ENCODE measurements at regions not wholly inside any gene's neighbourhood (a gene's known extent, or its start where the extent isn't known, plus 50 kb on each side); places are given as distances from the start of the nearest gene placed in this dataset.
"Not testable (repeated sequence)": the region's sequence is repeated elsewhere in the genome, so short reads cannot be mapped to it uniquely, and the experiment has no call there.

DNA sequence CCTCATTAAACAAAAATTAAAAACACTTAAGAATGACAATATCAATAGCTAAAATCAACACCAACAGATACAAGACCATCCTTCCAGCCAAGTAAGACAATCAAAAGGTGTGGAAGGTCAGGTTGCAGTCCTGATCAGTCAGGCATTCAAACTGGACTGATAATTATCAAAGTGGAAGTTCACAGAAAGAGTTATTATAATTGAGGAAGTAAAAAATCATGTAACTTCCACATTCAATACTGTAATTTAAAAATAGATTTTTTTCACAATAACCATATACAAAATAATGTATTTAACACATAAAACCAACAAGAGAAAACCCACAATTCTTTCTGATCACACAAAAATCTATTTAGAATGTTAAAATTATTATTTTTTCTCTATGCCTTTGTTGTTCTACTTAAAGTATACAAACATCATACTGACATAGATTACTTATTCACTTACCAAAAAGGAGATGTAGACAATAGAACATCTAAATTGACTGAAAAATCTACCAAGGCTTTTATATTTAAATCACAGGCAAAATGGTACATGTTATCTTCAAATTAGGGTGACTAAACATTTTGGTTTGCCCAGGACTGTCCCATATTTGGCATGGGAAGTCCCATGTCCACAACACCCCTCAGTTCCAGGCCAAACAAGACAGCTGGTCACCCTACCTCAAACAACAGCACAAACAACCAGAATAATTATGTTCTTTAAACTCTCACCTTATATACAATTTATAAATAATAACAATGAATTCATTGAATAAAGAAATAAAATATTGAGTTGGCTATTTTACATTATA lies 142.5 kb upstream of the SLC24A2 start:
- DNase-seq = no peak

DNA sequence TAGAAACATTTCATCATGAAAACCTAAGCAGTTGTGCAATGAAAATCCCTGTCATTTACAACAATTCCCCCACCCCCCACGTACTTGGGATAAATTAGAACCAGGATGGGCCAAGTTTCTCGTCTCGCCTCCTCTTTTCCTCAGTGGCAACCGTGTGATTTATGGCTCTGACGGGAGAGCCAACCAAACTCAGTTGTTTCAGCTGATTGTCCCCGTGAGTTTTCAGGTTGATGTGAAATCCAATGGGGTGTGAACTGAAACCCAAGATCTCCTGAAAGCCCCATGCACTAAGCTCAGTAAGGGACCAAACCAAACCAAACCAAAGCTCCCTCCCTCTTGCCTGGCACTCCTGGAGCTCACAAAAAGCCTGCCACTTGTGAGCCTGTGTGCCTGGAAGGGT lies 138.7 kb upstream of the SLC24A2 start:
- no peak for DNase-seq

DNA sequence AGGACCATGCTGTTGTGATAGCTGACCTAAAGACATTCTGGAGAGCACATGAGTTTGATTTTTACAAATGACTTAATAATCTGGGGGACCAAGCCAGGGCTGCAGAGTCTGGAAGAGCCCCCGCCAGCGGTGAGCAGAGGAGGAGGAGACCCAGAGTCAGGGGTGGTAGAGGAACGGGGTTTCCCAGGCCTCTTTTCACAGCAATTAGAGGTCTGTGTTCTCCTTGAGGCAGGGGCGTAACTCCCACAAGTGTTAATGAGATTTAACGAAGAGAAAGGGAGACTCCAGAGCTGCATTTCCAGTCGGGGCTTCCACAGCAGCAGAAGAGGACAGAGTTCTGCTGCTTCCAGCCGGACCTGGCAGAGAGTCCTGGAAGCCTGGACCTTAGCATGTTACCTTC lies 137.9 kb upstream of the SLC24A2 start:
- no peak for DNase-seq

- DNase-seq = peak; percentile 63
Measured at GRCh38 chr9:19925674-19926503, 137.1 kb upstream of the SLC24A2 start.

DNA sequence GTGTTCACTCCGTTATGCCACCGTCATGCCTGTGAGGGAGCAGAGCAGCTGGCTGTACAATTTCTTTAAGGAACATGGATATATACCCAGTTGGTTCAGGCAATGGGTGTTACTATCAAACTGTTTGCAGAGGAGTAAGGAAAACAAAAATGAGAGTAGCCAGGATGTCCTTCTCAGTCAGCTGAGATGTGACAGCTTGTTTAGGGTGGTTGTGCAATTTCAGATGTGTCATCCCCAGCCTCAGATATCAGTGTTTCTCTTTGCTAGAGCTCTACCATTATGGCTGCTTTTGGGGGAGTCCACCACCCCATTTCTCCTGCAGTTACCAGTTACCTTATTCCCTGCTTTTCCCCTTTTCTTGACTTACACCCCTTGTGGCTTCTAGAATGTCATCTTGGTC lies 135.2 kb upstream of the SLC24A2 start:
- no peak for DNase-seq

DNA sequence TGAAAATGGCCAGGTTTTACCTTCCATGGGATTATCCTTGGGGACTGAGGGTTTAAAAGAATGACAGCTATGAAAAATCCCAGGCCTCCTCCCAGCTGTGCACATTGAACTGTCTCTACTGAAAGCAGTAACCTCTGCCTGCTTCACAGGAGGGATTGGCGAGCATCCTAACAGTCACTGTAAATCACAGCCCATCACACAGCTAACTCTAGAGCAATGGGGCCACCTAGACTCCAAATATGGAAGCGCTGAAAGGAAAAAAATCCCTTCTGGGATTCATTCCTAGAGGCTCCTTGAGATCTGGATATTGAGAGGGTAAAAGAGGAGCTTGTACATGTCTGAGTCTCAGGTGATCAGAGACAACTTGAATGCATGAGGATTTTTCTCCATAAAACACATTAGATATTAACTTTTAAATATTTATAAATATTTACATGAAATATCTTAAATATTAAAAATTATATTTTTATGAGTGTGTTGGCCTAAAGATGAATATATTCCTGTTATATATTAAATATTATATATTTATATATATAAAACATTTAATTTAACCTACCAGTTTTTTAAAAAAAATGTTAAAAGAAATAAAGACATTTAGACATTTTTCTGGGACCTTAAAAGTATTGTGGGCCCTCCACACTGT lies 133.8 kb upstream of the SLC24A2 start:
- peak; percentile 27 for DNase-seq

DNA sequence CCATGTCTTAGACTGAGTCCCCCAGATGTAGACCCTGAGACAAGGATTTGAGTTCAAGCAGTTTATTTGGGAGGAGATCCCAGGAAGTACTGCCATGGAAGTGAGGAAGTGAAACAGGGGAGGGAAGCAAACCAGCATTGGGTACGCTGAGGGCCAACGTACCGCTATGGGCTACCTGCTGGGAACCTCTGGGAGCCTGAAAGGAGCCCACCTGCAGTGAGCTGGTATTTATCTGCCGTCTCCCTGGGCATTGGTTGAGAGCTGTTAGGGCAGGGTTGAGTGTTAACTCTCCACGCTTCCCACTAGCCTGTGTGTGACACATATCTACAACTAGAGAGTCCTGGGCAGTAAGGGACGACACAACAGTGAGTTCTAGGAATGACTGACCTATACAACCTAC lies 131.6 kb upstream of the SLC24A2 start:
- DNase-seq = no peak

DNA sequence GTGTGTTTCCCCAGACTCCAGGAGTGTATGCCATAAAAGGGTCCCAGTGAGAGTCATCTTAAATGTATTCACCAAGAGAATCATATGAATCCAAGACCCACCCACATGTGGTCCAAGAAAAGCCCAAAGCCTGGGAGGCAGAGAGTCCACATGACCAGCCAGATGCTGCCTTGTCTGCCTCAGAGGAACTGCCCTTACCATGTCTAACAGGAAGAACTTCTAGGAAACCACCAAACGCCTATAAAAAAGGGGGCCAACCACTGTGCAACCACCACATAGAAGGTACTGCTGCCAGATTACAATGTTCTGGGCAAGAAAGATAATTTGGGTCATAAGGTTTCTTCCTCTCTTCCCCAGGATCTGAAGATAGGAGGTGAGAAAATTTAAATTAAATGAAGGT lies 129.8 kb upstream of the SLC24A2 start:
- no peak for DNase-seq

DNA sequence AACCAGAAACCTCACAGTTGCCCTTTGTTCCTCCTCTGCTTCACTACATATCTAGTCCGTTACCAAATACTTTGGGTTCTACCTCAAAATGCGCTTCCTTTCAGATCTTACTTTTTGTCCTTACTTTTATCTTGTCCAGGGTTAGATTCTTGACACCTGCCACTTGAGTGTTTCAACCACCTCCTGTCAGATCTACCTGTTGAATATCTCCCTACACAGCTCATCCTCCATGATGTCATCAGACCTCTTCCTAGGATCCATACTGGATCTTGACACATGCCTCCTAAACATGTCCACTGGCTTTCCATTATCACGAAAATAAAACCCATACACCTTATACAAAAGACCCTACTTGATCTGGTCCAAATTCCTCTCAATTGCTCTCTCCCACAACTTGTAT lies 125.2 kb upstream of the SLC24A2 start:
- DNase-seq = no peak

- no peak for DNase-seq
Measured at GRCh38 chr9:19913151-19913550, 124.3 kb upstream of the SLC24A2 start.

GRCh38 chr9:19903076-19903475 lies 114.2 kb upstream of the SLC24A2 start:
- no peak for DNase-seq

- no peak for DNase-seq
Measured at GRCh38 chr9:19901586-19901985, 112.7 kb upstream of the SLC24A2 start.

- no peak for DNase-seq
Measured at GRCh38 chr9:19896161-19896560, 107.3 kb upstream of the SLC24A2 start.

- not testable (repeated sequence) for DNase-seq
Measured at GRCh38 chr9:19895578-19895977, 106.7 kb upstream of the SLC24A2 start.

GRCh38 chr9:19895006-19895405 lies 106.2 kb upstream of the SLC24A2 start:
- DNase-seq = no peak

DNA sequence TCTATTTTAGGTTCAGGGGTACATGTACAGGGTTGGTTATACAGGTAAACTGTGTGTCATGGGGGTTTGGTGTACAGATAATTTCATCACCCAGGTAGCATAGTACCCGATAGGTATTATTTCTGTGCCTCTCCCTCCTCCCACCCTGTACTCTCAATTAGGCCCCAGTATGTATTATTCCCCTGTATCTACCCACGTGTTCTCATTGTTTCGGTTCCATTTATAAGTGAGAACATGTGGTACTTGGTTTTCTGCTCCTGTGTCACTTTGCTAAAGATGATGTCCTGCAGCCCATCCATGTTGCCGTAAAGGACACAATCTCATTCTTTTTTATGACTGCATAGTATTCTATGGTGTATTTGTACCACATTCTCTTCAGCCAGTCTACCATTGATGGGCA lies 96.8 kb upstream of the SLC24A2 start:
- no peak for DNase-seq

GRCh38 chr9:19879062-19879461 lies 90.2 kb upstream of the SLC24A2 start:
- DNase-seq = no peak

DNA sequence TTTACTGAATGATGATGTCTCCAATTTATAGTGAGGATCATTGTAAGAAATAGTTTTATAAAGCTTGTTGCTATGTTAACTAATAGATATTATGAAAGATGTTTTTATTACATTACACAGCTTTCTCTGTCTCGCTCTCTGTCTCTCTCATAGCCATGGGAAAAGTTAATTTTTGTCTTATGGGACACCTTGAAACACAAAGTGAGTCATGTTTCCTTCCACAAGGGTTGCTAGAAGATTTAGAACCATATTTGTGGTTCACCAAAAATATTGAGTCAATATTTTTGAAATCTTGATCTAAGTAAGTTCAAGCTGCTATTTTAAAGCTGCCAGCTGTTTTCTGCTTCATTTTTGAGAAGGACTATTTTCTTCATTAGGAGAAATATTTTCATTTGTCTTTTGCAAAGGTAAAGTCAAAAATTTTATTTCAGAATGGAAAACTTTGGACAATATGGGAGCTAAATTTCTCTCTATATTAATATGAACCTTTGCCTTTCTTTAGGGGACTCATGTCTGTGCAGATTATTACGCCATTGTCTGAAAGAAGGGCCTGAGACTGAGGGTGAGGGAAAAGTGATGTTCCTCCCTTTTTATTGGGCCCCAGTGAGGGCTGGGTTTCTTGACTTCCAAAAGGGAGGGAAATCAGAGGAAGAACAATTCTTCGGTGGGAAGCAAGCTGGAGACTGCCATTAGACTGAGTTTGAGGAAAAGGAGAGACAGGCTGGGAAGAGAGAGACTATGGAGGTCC lies 87.9 kb upstream of the SLC24A2 start:
- no peak for DNase-seq

GRCh38 chr9:19875291-19875920 lies 86.6 kb upstream of the SLC24A2 start:
- DNase-seq = no peak

DNA sequence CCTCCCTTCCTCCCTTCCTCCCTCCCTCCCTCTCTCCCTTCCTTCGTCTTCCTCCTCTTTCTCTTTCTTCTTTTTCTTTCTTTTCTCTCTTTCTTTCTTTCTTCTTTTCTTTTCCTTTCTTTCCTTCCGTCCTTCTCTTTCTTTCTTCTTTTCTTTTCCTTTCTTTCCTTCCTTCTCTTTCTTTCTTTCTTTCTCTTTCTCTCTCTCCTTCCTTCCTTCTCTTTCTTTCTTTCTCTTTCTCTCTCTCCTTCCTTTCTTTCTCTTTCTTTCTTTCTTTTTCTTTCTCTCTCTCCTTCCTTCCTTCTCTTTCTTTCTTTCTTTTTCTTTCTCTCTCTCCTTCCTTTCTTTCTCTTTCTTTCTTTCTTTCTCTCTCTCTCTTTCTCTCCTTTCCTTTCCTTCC lies 84.4 kb upstream of the SLC24A2 start:
- DNase-seq = not testable (repeated sequence)

- no peak for DNase-seq
Measured at GRCh38 chr9:19870988-19871387, 82.2 kb upstream of the SLC24A2 start.

- DNase-seq = no peak
Measured at GRCh38 chr9:19840953-19841352, 52.1 kb upstream of the SLC24A2 start.
